Rectal smooth muscle tissue (tissue), 1 donor: ENCODE measurements at regions not wholly inside any gene's neighbourhood (a gene's known extent, or its start where the extent isn't known, plus 50 kb on each side); places are given as distances from the start of the nearest gene placed in this dataset.
A peak's percentile ranks its signal among the peaks of the same experiment; 100 is the strongest.

Experiments used
- H3K27ac ChIP-seq: one replicate; pipeline ENCODE4 v1.7.0; 2013; ENCODE audit warnings: low read depth, low read length, inconsistent platforms
- H3K27me3 ChIP-seq: one replicate; pipeline ENCODE4 v1.7.0; 2013; ENCODE audit warnings: low read length; ENCODE audit not compliant: control insufficient read depth, insufficient read depth
- H3K36me3 ChIP-seq: one replicate; pipeline ENCODE4 v1.7.0; 2013; ENCODE audit warnings: low read length; ENCODE audit not compliant: control insufficient read depth, insufficient read depth
- H3K4me1 ChIP-seq: one replicate; pipeline ENCODE4 v1.7.0; 2013; ENCODE audit warnings: low read length; ENCODE audit not compliant: control insufficient read depth, insufficient read depth
- H3K4me3 ChIP-seq: one replicate; pipeline ENCODE4 v1.7.0; 2013; ENCODE audit warnings: low read length
- H3K9ac ChIP-seq: one replicate; pipeline ENCODE4 v1.7.0; 2013; ENCODE audit warnings: low read length

- Histone ChIP-seq H3K27me3 (no peaks in the 10 kb centered on the region), H3K36me3 (no peaks in the 10 kb centered on the region)
These were observed 92.7 kb downstream of the CBLL2 start for GRCh38 chrX:22365460-22365859.

GRCh38 chrX:22366166-22366702 is 93.5 kb downstream of the CBLL2 start:
- Histone ChIP-seq H3K27me3 (no peaks in the 10 kb centered on the region), H3K27ac (no peak overlapping the region), H3K4me1 (no peaks in the 10 kb centered on the region), H3K9ac (no peak overlapping the region), H3K36me3 (no peaks in the 10 kb centered on the region), H3K4me3 (no peak overlapping the region)

More at GRCh38 chrX:22365460-22365859, 92.7 kb downstream of the CBLL2 start:
- Histone ChIP-seq H3K4me3 (no peak overlapping the region), H3K4me1 (no peaks in the 10 kb centered on the region), H3K27ac (no peak overlapping the region), H3K9ac (no peak overlapping the region)

- Histone ChIP-seq H3K4me3 (no peak overlapping the region), H3K27ac (no peak overlapping the region), H3K9ac (no peak overlapping the region), H3K27me3 (no peaks in the 10 kb centered on the region), H3K4me1 (no peaks in the 10 kb centered on the region), H3K36me3 (no peaks in the 10 kb centered on the region)
These were observed 94.2 kb downstream of the CBLL2 start for GRCh38 chrX:22366906-22367305.

- H3K9ac ChIP-seq = no peak overlapping the region
- no peak overlapping the region for H3K27ac ChIP-seq
- no peaks in the 10 kb centered on the region for H3K4me1 ChIP-seq
- no peak overlapping the region for H3K4me3 ChIP-seq
- no peaks in the 10 kb centered on the region for H3K27me3 ChIP-seq
- H3K36me3 ChIP-seq = no peaks in the 10 kb centered on the region
These were observed 100.4 kb downstream of the CBLL2 start for GRCh38 chrX:22373094-22373493.

GRCh38 chrX:22373766-22374165 is 101.1 kb downstream of the CBLL2 start:
- Histone ChIP-seq H3K36me3 (no peaks in the 10 kb centered on the region), H3K27ac (no peak overlapping the region), H3K9ac (no peak overlapping the region), H3K27me3 (no peaks in the 10 kb centered on the region), H3K4me3 (no peak overlapping the region), H3K4me1 (no peaks in the 10 kb centered on the region)

- no peaks in the 10 kb centered on the region for H3K4me1 ChIP-seq
- no peak overlapping the region for H3K9ac ChIP-seq
- no peaks in the 10 kb centered on the region for H3K27me3 ChIP-seq
- H3K36me3 ChIP-seq = no peaks in the 10 kb centered on the region
- no peak overlapping the region for H3K27ac ChIP-seq
- no peak overlapping the region for H3K4me3 ChIP-seq
These were observed 103.7 kb downstream of the CBLL2 start for GRCh38 chrX:22376369-22376768.

- no peak overlapping the region for H3K27ac ChIP-seq
- no peak overlapping the region for H3K4me3 ChIP-seq
- no peaks in the 10 kb centered on the region for H3K36me3 ChIP-seq
- H3K27me3 ChIP-seq = no peaks in the 10 kb centered on the region
- no peaks in the 10 kb centered on the region for H3K4me1 ChIP-seq
- no peak overlapping the region for H3K9ac ChIP-seq
These were observed 105.6 kb downstream of the CBLL2 start for GRCh38 chrX:22378296-22378695.

GRCh38 chrX:22383988-22384387 is 111.3 kb downstream of the CBLL2 start:
- Histone ChIP-seq H3K27me3 (no peaks in the 10 kb centered on the region), H3K36me3 (no peaks in the 10 kb centered on the region), H3K27ac (no peak overlapping the region), H3K9ac (no peak overlapping the region), H3K4me3 (no peak overlapping the region), H3K4me1 (no peaks in the 10 kb centered on the region)

GRCh38 chrX:22389556-22390179 is 117.0 kb downstream of the CBLL2 start:
- no peak overlapping the region for H3K9ac ChIP-seq
- H3K27me3 ChIP-seq = no peaks in the 10 kb centered on the region
- H3K36me3 ChIP-seq = no peaks in the 10 kb centered on the region
- H3K4me3 ChIP-seq = no peak overlapping the region
- peaks cover 9% of the 10 kb centered on the region for H3K4me1 ChIP-seq
- peak overlapping the region; percentile 71 for H3K27ac ChIP-seq

GRCh38 chrX:22392133-22392948 is 119.6 kb downstream of the CBLL2 start:
- peak overlapping the region; percentile 65 for H3K27ac ChIP-seq
- H3K4me1 ChIP-seq = peaks cover 9% of the 10 kb centered on the region
- no peaks in the 10 kb centered on the region for H3K27me3 ChIP-seq
- no peaks in the 10 kb centered on the region for H3K36me3 ChIP-seq
- H3K4me3 ChIP-seq = no peak overlapping the region
- no peak overlapping the region for H3K9ac ChIP-seq

GRCh38 chrX:22395372-22395771 is 122.7 kb downstream of the CBLL2 start:
- Histone ChIP-seq H3K4me1 (peaks cover 7% of the 10 kb centered on the region), H3K4me3 (no peak overlapping the region), H3K27ac (peak overlapping the region; percentile 7), H3K9ac (no peak overlapping the region), H3K36me3 (no peaks in the 10 kb centered on the region), H3K27me3 (no peaks in the 10 kb centered on the region)

- no peaks in the 10 kb centered on the region for H3K27me3 ChIP-seq
- H3K4me3 ChIP-seq = no peak overlapping the region
- peaks cover 7% of the 10 kb centered on the region for H3K4me1 ChIP-seq
- no peak overlapping the region for H3K27ac ChIP-seq
- no peak overlapping the region for H3K9ac ChIP-seq
- H3K36me3 ChIP-seq = no peaks in the 10 kb centered on the region
These were observed 123.7 kb downstream of the CBLL2 start for GRCh38 chrX:22396408-22396807.
